Loucy (cell line): ENCODE measurements at regions not wholly inside any gene's neighbourhood (a gene's known extent, or its start where the extent isn't known, plus 50 kb on each side); places are given as distances from the start of the nearest gene placed in this dataset.

Experiments used
- H2AFZ ChIP-seq: fragments of 200-600 bp; sonication (generic); 2 replicates; pipeline ENCODE4 v1.6.0; 2016; ENCODE audit warnings: antibody characterized with exemption, mild to moderate bottlenecking, low read length, moderate library complexity
- H3F3A ChIP-seq: fragments of 200-600 bp; 2 replicates; pipeline ENCODE4 v1.6.0; 2016; ENCODE audit warnings: antibody characterized with exemption, low read depth, mild to moderate bottlenecking
- H3K27me3 ChIP-seq: fragments of 200-600 bp; sonication (generic); 2 replicates; pipeline ENCODE4 v1.6.1; 2014; ENCODE audit warnings: low read length, mild to moderate bottlenecking; ENCODE audit not compliant: insufficient read depth, poor library complexity, severe bottlenecking
- H3K36me3 ChIP-seq: fragments of 200-600 bp; sonication (generic); 2 replicates; pipeline ENCODE4 v1.6.1; 2016; ENCODE audit warnings: low read length; ENCODE audit not compliant: insufficient read depth
- H3K4me1 ChIP-seq: fragments of 200-600 bp; sonication (generic); 2 replicates; pipeline ENCODE4 v1.5.1; 2014; ENCODE audit warnings: low read length, mild to moderate bottlenecking; ENCODE audit not compliant: insufficient read depth, poor library complexity, severe bottlenecking
- H3K4me2 ChIP-seq: fragments of 200-600 bp; sonication (generic); 2 replicates; pipeline ENCODE4 v1.6.0; 2014; ENCODE audit warnings: antibody characterized with exemption, low read length, low read depth, mild to moderate bottlenecking; ENCODE audit not compliant: poor library complexity, severe bottlenecking
- H3K4me3 ChIP-seq: fragments of 200-600 bp; sonication (generic); 2 replicates; pipeline ENCODE4 v1.5.1; 2014; ENCODE audit warnings: low read length, mild to moderate bottlenecking, mixed read lengths; ENCODE audit not compliant: poor library complexity, severe bottlenecking
- H3K79me2 ChIP-seq: fragments of 200-600 bp; sonication (generic); 2 replicates; pipeline ENCODE4 v1.6.1; 2014; ENCODE audit warnings: low read length; ENCODE audit not compliant: insufficient read depth
- H3K9ac ChIP-seq: fragments of 200-600 bp; sonication (generic); 2 replicates; pipeline ENCODE4 v1.6.0; 2014; ENCODE audit warnings: mild to moderate bottlenecking, low read depth, low read length, moderate library complexity; ENCODE audit not compliant: poor library complexity, severe bottlenecking
- H3K9me2 ChIP-seq: fragments of 200-600 bp; sonication (generic); replicated peaks from 2 replicates; pipeline ENCODE4 v1.6.1; 2016; ENCODE audit warnings: low read depth, low read length, mixed read lengths
- H3K9me3 ChIP-seq: fragments of 200-600 bp; sonication (generic); 2 replicates; pipeline ENCODE4 v1.6.1; 2014; ENCODE audit warnings: mild to moderate bottlenecking, antibody characterized with exemption, low read length, low read depth; ENCODE audit not compliant: insufficient read depth
- H4K20me1 ChIP-seq: fragments of 200-600 bp; sonication (generic); 2 replicates; pipeline ENCODE4 v1.6.0; 2014; ENCODE audit warnings: antibody characterized with exemption, low read length, mild to moderate bottlenecking; ENCODE audit not compliant: insufficient read depth, poor library complexity, severe bottlenecking
- CTCF ChIP-seq: fragments of 200-600 bp; sonication (generic); conservative IDR thresholded peaks from 2 replicates; pipeline ENCODE4 v1.5.1; 2014; ENCODE audit warnings: mild to moderate bottlenecking, antibody characterized with exemption, low read length
- EZH2phosphoT487 ChIP-seq: fragments of 200-600 bp; IDR thresholded peaks from 2 replicates; pipeline ENCODE4 v1.6.1; 2018; ENCODE audit warnings: antibody characterized with exemption, mild to moderate bottlenecking, moderate library complexity, borderline replicate concordance

- H4K20me1 ChIP-seq, result no peaks in the 10 kb centered on the region
- H3K4me1 ChIP-seq, result no peaks in the 10 kb centered on the region
- TF ChIP-seq CTCF, result no peak
- no peak for TF ChIP-seq EZH2phosphoT487
- no peaks in the 10 kb centered on the region for H3K9me2 ChIP-seq
- no peaks in the 10 kb centered on the region for H3K36me3 ChIP-seq
- H3K79me2 ChIP-seq, result no peaks in the 10 kb centered on the region
- no peaks in the 10 kb centered on the region for H3K9me3 ChIP-seq
- H3K9ac ChIP-seq, result no peak overlapping the region
- no peak overlapping the region for H2AFZ ChIP-seq
- H3K4me2 ChIP-seq, result no peak overlapping the region
- no peaks in the 10 kb centered on the region for H3F3A ChIP-seq
- H3K4me3 ChIP-seq, result no peak overlapping the region
- H3K27me3 ChIP-seq, result no peaks in the 10 kb centered on the region
Measured at GRCh38 chr16:49010396-49010795, 271.2 kb downstream of the CBLN1 start.

- Histone ChIP-seq H3K9ac (no peak overlapping the region), H3K27me3 (no peaks in the 10 kb centered on the region), H3K4me3 (no peak overlapping the region), H3K4me1 (no peaks in the 10 kb centered on the region), H3K9me2 (no peaks in the 10 kb centered on the region), H3K79me2 (no peaks in the 10 kb centered on the region), H2AFZ (no peak overlapping the region), H3K9me3 (no peaks in the 10 kb centered on the region), H3K36me3 (no peaks in the 10 kb centered on the region), H4K20me1 (no peaks in the 10 kb centered on the region), H3K4me2 (no peak overlapping the region), H3F3A (no peaks in the 10 kb centered on the region)
- no peak for TF ChIP-seq CTCF
- TF ChIP-seq EZH2phosphoT487, result no peak
Measured at GRCh38 chr16:49009204-49009603, 272.4 kb downstream of the CBLN1 start.

- Histone ChIP-seq H3K79me2 (no peaks in the 10 kb centered on the region), H4K20me1 (no peaks in the 10 kb centered on the region), H2AFZ (no peak overlapping the region), H3K4me3 (no peak overlapping the region), H3K9ac (no peak overlapping the region), H3K27me3 (no peaks in the 10 kb centered on the region), H3K9me3 (no peaks in the 10 kb centered on the region), H3K9me2 (no peaks in the 10 kb centered on the region), H3K36me3 (no peaks in the 10 kb centered on the region), H3F3A (no peaks in the 10 kb centered on the region), H3K4me1 (no peaks in the 10 kb centered on the region), H3K4me2 (no peak overlapping the region)
- TF ChIP-seq EZH2phosphoT487 (no peak), CTCF (no peak)
Measured at GRCh38 chr16:49003992-49004391, 277.6 kb downstream of the CBLN1 start.
